Calu3 (cell line): ENCODE measurements at regions not wholly inside any gene's neighbourhood (a gene's known extent, or its start where the extent isn't known, plus 50 kb on each side); places are given as distances from the start of the nearest gene placed in this dataset.

Source experiments
- BruUV-seq: library from RNA; stranded (reverse); fragments of 400-500 nt; replicated peaks from 2 replicates; lab custom pipeline; 2021; lab: Mats Ljungman, UMichigan
- CTCF ChIA-PET: fragments of 300-600 bp; sonication (Branson Sonifier 250); formaldehyde crosslinking; loops from one replicate; lab custom pipeline; 2022; ENCODE audit warnings: antibody characterized with exemption; lab: Charles Lee
- DNase-seq: peaks from one replicate; pipeline ENCODE4 v3.0.0; 2022
- H3K27ac Mint-ChIP-seq: one replicate; pipeline ENCODE4 v1.8.0; 2022; ENCODE audit warnings: mixed read lengths; ENCODE audit not compliant: unreplicated experiment
- H3K27me3 Mint-ChIP-seq: one replicate; pipeline ENCODE4 v1.8.0; 2022; ENCODE audit warnings: mixed read lengths; ENCODE audit not compliant: unreplicated experiment
- H3K36me3 Mint-ChIP-seq: one replicate; pipeline ENCODE4 v1.8.0; 2022; ENCODE audit warnings: mild to moderate bottlenecking, moderate library complexity, mixed read lengths; ENCODE audit not compliant: insufficient read depth, unreplicated experiment
- H3K4me1 Mint-ChIP-seq: one replicate; pipeline ENCODE4 v1.8.0; 2022; ENCODE audit warnings: mild to moderate bottlenecking, low read depth, mixed read lengths; ENCODE audit not compliant: unreplicated experiment
- H3K4me3 Mint-ChIP-seq: one replicate; pipeline ENCODE4 v1.8.0; 2022; ENCODE audit warnings: mild to moderate bottlenecking, low read depth, moderate library complexity, mixed read lengths; ENCODE audit not compliant: unreplicated experiment
- H3K9me3 Mint-ChIP-seq: one replicate; pipeline ENCODE4 v1.8.0; 2022; ENCODE audit warnings: low read depth, mixed read lengths; ENCODE audit not compliant: unreplicated experiment
- CTCF ChIP-seq: fragments of 200-600 bp; IDR thresholded peaks from one replicate; pipeline ENCODE4 v1.8.0; 2022; ENCODE audit warnings: antibody characterized with exemption; ENCODE audit not compliant: unreplicated experiment
- intact Hi-C: fragments of 100-400 bp; cut with micrococcal nuclease; formaldehyde crosslinking; loops from one replicate; pipeline ENCODE4 v1.10.0; 2022; ENCODE audit not compliant: unreplicated experiment

DNA sequence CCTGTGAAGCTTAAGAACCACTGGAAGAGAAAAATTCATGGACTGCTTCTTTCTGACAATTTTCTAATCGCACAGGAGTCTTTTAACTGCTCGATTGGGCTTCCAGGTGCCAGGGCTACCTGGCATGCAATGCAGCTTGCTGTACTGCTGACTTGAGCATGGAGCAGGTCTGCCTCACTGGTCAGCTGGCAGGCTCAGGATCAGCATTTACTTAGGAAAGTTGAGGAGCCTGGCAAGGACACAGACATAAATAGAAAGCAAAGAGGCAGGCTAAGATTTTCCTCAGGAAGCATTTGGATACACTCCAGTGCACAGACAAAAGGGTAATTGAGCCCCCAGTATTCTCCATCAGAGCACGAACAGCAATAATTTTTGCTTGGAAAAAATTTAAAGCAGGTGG, 163.5 kb downstream of the CSNK2A3 start:
- H3K36me3 Mint-ChIP-seq = no peaks in the 10 kb centered on the region
- no peak for DNase-seq
- intact Hi-C loops = no loop called here
- no peak overlapping the region for H3K4me3 Mint-ChIP-seq
- CTCF ChIA-PET = no interaction called here
- H3K4me1 Mint-ChIP-seq = no peaks in the 10 kb centered on the region
- H3K27ac Mint-ChIP-seq = no peak overlapping the region
- BruUV-seq = no TSS peak
- TF ChIP-seq CTCF = no peak
- peaks cover 47% of the 10 kb centered on the region for H3K27me3 Mint-ChIP-seq
- H3K9me3 Mint-ChIP-seq = no peaks in the 10 kb centered on the region

- no peak for TF ChIP-seq CTCF
- Mint-ChIP-seq H3K4me3 (no peak overlapping the region), H3K27ac (no peak overlapping the region), H3K36me3 (no peaks in the 10 kb centered on the region), H3K27me3 (peaks cover 61% of the 10 kb centered on the region), H3K9me3 (no peaks in the 10 kb centered on the region), H3K4me1 (no peaks in the 10 kb centered on the region)
- CTCF ChIA-PET = no interaction called here
- intact Hi-C loops = no loop called here
- BruUV-seq = no TSS peak
- DNase-seq = no peak
These were observed 166.8 kb downstream of the CSNK2A3 start for GRCh38 chr11:11186249-11186648.

DNA sequence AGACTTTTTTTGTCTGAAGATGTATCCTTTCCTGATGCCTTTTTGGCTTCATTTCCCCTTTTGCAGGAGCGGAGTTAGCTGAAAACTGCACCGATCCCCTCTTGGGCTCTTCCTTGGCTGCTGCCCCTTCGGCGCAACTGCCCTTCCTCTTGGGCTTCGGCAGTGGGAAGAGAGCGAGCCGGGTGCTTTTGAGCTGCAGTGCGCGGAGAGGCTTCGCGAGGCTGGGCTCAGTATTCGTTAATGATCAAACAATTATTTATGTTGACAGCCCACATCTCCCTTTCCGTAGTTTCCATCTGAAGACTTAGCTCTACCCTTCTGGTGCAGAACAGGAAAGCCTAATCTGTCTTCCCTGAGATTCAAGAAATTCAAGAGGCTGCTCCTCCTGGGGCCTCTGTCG, 170.8 kb downstream of the CSNK2A3 start:
- no peak for DNase-seq
- Mint-ChIP-seq H3K36me3 (no peaks in the 10 kb centered on the region), H3K4me3 (no peak overlapping the region), H3K9me3 (no peaks in the 10 kb centered on the region), H3K27me3 (peaks cover 42% of the 10 kb centered on the region), H3K4me1 (peaks cover 8% of the 10 kb centered on the region), H3K27ac (no peak overlapping the region)
- CTCF ChIA-PET = no interaction called here
- no peak for TF ChIP-seq CTCF
- BruUV-seq = no TSS peak
- intact Hi-C loops = no loop called here

- Mint-ChIP-seq H3K4me3 (no peak overlapping the region), H3K4me1 (peaks cover 8% of the 10 kb centered on the region), H3K27me3 (peaks cover 61% of the 10 kb centered on the region), H3K27ac (no peak overlapping the region), H3K36me3 (no peaks in the 10 kb centered on the region), H3K9me3 (no peaks in the 10 kb centered on the region)
- BruUV-seq = no TSS peak
- peak; percentile 36 for DNase-seq
- CTCF ChIA-PET = interaction anchor here (0.6 to 0.7 kb wide), 2 partner anchors 9 to 80 kb away, joined by 3 to 5 read pairs; no protein-coding TSS in a partner anchor
- intact Hi-C loops = no loop called here
- TF ChIP-seq CTCF = no peak
These were observed 174.1 kb downstream of the CSNK2A3 start for GRCh38 chr11:11178671-11179638.
